HG03064 (cell line): ENCODE measurements at regions not wholly inside any gene's neighbourhood (a gene's known extent, or its start where the extent isn't known, plus 50 kb on each side); places are given as distances from the start of the nearest gene placed in this dataset.

Experiments used
- ATAC-seq: cut with Tn5 transposase; IDR thresholded peaks from one replicate; pipeline ENCODE4 v1.9.1; 2021; ENCODE audit warnings: low read depth; ENCODE audit not compliant: unreplicated experiment

- no peak for ATAC-seq
These were observed 312.9 kb downstream of the DEPDC1B start for GRCh38 chr5:60387051-60387440.

GRCh38 chr5:60386436-60387050, 313.4 kb downstream of the DEPDC1B start:
- no peak for ATAC-seq

- no peak for ATAC-seq
These were observed 317.2 kb downstream of the DEPDC1B start for GRCh38 chr5:60382716-60383115.

- no peak for ATAC-seq
These were observed 320.1 kb downstream of the DEPDC1B start for GRCh38 chr5:60379907-60380306.

GRCh38 chr5:60377826-60378225, 322.1 kb downstream of the DEPDC1B start:
- ATAC-seq: no peak

- ATAC-seq: no peak
These were observed 323.1 kb downstream of the DEPDC1B start for GRCh38 chr5:60376860-60377259.

- ATAC-seq: no peak
These were observed 325.6 kb downstream of the DEPDC1B start for GRCh38 chr5:60374409-60374808.

GRCh38 chr5:60372786-60373185, 327.2 kb downstream of the DEPDC1B start:
- no peak for ATAC-seq

GRCh38 chr5:60371065-60371464, 328.9 kb downstream of the DEPDC1B start:
- ATAC-seq: no peak

- ATAC-seq: no peak
These were observed 329.5 kb downstream of the DEPDC1B start for GRCh38 chr5:60370508-60370907.

GRCh38 chr5:60369391-60369790, 330.6 kb downstream of the DEPDC1B start:
- no peak for ATAC-seq

- no peak for ATAC-seq
These were observed 331.9 kb downstream of the DEPDC1B start for GRCh38 chr5:60368100-60368499.

GRCh38 chr5:60366489-60366888, 333.5 kb downstream of the DEPDC1B start:
- ATAC-seq: no peak

GRCh38 chr5:60365001-60365400, 335.0 kb downstream of the DEPDC1B start:
- no peak for ATAC-seq

- ATAC-seq: no peak
These were observed 337.8 kb downstream of the DEPDC1B start for GRCh38 chr5:60362158-60362557.

- no peak for ATAC-seq
These were observed 339.6 kb downstream of the DEPDC1B start for GRCh38 chr5:60360355-60360754.

GRCh38 chr5:60357302-60357701, 342.7 kb downstream of the DEPDC1B start:
- no peak for ATAC-seq

- no peak for ATAC-seq
These were observed 343.2 kb downstream of the DEPDC1B start for GRCh38 chr5:60356745-60357144.

- no peak for ATAC-seq
These were observed 344.8 kb downstream of the DEPDC1B start for GRCh38 chr5:60355181-60355580.

GRCh38 chr5:60354311-60354710, 345.7 kb downstream of the DEPDC1B start:
- ATAC-seq: no peak

GRCh38 chr5:60352992-60353599, 346.9 kb downstream of the DEPDC1B start:
- no peak for ATAC-seq

- no peak for ATAC-seq
These were observed 349.2 kb downstream of the DEPDC1B start for GRCh38 chr5:60350794-60351193.
